NCI-H524 (cell line): ENCODE measurements at regions not wholly inside any gene's neighbourhood (a gene's known extent, or its start where the extent isn't known, plus 50 kb on each side); places are given as distances from the start of the nearest gene placed in this dataset.
"Not testable (repeated sequence)": the region's sequence is repeated elsewhere in the genome, so short reads cannot be mapped to it uniquely, and the experiment has no call there.

Source experiments
- DNase-seq, 2 experiments: peaks; one replicate each; lab custom pipeline; 2025; lab: John Stamatoyannopoulos, UW

DNA sequence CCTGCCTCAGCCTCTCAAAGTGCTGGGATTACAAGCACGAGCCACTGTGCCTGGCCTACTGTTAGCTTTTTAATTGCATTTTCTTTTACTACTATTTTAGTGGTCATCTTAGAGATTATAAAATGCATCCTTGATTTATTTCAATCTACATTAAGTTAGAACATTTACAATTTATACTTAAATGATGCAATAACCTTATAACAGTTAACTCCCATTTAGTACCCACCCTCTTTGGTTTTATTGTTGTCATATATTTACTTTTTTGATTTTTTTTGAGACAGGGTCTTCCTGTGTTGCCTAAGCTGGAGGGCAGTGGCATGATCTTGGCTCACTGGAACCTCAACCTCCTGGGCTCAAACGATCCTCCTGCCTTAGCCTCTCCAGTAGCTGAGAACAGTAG lies 77.3 kb downstream of the PPCDC start:
- DNase-seq, result no peak

DNA sequence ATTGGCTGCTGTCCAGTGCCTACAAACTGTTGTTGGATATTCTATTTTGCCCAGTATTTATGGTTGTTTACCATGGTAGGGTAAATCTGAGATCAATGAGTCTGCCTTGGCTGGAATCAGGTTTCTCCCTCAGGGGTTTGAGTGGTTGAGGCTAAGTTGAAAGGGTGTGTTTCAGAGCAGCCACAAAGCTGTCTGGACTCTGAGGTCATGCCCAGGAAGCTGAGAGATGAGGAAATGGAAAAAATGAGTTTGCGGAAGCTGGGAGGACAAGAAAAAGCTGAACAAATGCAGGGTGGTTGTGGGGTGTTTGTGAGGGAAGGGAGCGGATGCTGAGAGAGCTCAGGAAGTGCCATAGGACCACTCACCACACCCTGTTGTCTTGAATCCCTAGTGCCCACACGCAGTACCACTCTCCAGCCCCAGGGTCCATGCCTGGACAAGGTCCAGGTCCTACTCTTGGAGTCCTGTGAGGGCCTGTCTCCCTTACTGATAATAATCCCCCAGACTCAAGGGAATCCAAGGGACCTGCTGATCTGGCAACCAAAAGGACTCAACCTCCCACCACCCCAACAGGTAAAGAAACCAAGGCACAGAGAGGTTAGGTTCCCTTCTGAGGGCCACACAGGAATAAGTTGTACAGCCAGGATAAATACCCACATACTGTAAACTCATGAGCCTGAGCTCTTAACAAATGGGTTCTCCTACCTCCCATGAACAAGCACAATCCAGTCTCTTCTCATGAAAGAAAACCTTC lies 81.6 kb downstream of the PPCDC start:
- no peak for DNase-seq

DNA sequence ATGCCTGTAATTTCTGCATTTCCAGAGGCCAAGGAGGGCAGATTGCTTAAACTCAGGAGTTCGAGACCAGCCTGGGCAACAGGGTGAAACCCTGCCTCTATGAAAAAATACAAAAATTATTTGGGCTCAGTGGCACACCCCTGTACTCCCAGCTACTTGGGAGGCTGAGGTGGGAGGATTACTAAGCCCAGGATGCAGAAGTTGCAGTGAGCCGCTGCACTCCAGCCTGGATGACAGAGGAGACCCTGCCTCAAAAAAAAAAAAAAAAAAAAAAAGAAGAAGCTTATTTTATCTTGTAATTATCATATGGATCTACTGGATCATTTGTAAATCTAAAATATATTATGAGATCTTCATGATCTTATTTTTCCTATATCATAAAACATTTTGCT lies 84.1 kb downstream of the PPCDC start:
- DNase-seq, result no peak

DNA sequence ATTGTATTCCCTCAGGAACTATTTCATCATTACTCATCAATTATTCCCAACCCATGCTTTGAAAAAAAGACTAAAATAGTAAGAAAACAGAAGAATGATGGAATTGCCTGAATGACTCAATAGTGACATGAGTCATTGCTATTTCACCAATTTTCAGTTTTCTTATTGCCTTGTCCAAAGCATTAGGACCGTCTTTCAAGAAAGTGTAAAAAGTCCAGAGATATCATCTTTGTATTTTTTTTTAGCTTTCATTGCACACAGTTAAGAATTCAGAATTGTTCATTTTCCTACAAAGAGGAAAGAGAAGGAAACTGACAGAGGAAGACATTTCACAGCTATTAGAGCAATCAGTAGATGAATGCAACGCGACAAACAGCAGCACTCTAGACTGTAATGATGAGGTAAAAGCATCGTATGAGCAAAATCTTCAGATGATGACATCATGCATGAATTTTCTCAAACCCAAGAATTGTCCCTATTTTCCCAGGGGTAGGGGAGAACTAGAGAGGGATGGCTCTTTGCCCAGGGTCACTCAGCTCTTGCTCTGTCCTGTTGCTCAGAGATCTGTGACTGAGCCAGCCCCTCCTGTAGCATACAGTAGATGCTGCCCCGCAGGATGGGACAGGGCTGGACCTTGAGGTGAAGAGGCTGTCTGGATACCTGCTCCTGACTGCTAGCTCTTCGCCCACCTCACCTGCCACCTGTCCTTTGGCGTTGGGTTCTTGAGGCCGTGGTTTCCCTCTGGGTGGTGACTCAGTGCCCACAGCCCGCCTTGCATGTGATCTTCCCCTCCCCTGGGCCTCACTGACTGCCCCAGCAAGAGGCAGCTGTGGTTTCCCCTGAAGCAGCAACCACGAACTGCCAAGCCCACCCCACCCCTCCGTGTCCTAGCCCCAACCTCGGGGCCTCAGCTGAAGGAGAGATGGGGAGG lies 84.8 kb downstream of the PPCDC start:
- DNase-seq, result no peak

DNA sequence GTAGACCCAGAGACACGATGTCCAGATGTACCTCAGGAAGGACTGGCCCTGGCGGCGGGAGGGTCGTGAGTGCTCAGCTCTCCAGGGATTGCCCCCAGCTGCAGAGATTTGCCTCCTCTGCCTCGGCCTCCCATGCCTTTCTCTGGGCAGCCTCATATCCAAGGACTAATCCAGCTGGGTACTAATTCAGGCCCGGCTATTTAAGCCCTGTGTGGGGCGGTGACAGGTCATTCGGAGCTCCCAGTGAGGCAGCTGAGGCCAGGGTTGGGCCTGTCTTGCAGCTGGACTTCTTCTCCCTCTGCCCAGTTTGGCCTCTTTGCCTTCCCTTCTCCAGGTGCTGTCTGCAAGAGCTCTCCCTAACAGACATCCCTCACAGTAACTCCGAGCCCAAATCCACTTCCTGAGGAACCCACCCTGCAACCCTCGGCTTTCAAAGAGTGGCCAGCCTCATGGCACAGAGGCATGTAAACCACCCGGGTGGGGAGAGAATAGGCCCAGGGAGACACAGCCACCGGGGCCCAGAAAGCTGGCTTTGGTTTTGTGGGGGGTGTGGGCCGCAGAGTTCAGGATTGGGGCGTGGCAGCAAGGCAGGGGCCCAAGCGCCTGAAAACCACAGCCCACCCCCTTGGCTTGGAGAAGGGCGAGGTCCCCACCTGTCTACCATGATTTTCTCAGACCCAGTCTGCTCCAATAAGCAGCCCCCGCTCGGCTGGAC lies 85.8 kb downstream of the PPCDC start:
- no peak for DNase-seq

DNA sequence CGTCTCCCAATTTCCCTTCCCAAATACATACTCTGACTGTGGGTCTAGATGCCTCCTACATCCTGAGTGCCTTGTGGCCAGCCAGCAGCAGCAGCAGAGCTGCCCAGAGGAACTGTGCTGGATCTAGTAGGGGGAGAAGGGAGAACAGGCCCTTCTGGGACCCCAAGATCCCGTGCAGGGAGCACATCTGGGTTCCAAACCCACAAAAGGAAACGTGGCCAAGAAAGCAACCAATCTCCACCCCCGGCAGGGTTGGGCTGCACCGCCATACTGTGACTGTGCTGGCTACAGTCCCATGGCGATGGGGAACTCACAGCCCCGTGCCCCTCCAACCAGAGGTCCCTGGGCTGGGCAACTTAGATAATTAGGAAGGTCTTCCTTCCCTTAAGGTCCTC lies 86.3 kb downstream of the PPCDC start:
- DNase-seq, result no peak

DNA sequence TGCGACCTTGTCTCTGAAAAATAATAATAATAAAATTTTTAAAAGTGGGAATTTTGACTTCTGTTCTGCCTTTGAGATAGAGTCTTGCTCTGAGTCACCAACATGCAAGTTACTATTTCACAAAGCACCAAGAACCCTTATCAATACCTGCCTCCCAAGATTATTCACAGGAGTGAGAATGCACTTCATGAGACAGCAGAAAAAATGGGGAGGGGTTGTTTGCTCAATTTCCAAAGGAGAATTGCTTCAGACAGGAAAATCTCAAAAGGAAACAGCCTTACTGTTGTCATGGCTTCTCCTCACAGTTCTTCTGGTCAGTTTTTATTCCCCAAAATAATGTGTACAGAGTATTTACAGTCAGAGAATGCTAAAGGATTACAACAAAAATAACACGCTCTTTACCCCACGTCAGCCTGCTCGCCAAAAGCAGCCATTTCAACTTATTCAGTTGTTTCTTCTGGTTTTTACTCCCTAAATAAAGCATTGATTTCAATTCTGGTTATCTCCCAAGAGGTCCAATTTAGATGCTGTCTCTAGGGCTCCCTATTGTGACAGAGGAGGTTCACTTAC lies 89.0 kb downstream of the PPCDC start:
- no peak for DNase-seq

DNA sequence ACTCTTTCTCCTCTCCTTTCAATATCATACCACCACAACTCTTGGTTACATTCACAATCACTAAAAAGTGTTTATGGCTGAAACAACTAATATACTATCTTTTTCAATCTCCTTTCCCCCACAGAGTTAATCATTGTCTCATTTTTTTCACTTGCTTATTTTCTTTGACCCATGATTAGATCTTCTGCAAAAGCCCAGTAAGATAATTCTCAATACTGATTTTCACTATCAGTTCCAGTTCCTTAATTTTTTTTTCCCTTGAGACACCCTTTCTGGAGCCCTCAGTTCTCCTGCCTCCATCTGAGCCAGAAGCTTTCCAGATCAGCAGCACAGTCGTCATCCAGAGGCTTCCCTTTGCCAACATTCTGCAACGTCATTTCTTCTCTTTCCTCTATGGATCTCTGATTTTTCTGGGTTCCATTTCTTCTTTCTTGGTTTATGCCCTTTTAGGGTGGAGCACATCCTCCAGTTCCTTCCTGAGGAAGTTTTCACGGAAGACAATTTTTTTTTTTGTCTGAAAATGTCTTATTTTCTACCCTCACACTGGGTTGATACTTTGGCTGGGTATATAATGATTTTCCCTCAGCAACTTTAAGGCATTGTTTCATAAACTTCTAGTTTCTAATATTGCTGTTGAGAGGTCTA lies 88.7 kb upstream of the C15orf39 start:
- DNase-seq, result no peak

DNA sequence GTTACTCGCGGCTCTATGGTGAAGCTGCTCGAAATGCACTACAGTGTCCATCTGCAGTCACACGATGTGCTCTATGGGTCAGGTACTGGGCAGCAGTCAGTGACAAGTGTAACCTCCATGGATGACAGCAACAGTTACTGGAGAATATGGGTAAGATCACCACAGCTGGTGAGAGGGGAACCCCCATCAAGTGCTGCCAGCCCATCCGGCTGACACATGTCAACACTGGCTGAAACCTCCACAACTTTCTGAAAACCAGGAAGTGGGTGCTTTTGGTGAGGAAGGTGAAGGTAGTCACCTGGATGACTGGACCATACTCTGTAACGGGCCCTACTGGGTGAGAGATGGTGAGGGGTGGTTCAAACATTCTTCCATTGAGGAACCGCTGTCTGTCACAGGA lies 87.4 kb upstream of the C15orf39 start:
- no peak for DNase-seq

DNA sequence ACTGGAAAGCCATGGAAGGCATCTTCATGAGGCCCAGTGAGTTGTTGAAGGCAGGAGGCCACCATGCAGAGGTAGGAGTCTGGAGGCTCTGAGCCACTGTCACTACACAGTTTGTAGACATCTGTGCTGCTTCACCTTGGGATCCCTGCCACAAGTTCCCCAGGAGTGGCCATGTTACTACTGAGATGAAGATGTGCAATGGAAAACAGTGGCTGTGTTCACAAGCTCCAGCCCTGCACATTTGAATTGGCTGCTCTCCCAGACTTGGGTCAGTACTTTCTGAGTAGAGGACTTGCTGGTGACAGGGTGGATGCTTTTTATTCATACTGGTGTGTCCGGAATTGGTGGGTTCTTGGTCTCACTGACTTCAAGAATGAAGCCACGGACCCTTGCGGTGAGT lies 86.9 kb upstream of the C15orf39 start:
- no peak for DNase-seq

DNA sequence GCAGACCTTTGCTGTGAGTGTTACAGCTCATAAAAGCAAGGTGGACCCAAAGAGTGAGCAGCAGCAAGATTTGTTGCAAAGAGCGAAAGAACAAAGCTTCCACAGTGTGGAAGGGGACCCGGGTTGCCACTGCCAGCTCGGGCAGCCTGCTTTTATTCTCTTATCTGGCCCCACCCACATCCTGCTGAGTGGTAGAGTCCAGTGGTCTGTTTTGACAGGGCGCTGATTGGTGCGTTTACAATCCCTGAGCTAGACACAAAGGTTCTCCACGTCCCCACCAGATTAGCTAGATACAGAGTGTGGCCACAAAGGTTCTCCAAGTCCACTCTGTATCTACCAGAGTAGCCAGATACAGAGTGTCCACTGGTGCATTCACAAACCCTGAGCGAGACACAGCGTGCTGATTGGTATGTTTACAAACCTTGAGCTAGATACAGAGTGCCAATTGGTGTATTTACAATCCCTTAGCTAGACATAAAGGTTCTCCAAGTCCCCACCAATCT lies 86.2 kb upstream of the C15orf39 start:
- not testable (repeated sequence) for DNase-seq

DNA sequence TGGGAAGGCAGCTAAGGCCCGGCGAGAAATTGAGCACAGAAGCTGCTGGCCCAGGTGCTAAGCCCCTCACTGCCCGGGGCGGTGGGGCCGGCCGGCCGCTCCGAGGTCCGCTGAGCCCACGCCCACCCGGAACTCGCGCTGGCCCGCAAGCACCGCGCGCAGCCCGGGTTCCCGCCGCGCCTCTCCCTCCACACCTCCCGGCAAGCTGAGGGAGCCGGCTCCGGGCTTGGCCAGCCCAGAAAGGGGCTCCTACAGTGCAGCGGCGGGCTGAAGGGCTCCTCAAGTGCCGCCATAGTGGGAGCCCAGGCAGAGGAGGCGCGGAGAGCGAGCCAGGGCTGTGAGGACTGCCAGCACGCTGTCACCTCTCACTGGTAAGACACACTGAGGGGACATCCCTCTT lies 85.5 kb upstream of the C15orf39 start:
- DNase-seq, result not testable (repeated sequence)

DNA sequence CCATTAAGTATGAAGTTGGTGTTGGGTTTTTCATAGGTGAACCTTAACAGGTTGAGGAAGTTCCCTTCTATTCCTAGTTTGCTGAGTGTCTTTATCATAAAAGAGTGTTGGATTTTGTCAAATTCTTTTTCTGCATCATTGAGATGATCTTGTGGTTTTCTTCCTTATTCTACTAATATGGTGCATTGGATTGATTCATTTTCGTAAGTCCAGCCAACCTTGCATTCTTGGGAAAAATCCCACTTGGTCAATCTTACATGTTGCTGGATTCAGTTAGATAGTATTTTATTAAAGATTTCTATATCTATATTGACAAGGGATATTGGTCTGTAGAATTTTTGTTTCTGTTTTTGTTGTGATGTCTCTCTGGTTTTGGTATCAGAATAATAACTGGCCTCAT lies 83.7 kb upstream of the C15orf39 start:
- no peak for DNase-seq

DNA sequence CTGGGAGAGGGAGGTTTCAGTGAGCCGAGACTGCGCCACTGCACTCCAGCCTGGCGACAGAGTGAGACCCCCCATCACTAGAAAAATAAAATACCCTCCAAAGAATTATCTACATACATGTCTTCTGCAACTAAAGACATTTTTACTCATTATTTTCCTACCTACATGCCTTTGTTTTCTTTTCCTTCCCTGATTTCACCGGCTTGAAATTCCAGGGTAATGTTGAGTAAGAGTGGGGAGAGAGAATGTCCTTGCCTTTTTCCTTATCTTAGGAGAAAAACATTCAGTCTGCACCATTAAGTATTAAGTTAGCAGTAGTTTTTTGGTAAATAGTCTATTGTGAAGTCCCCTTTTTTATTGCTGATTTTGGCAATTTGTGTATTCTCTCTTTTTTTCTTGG lies 82.4 kb upstream of the C15orf39 start:
- not testable (repeated sequence) for DNase-seq

DNA sequence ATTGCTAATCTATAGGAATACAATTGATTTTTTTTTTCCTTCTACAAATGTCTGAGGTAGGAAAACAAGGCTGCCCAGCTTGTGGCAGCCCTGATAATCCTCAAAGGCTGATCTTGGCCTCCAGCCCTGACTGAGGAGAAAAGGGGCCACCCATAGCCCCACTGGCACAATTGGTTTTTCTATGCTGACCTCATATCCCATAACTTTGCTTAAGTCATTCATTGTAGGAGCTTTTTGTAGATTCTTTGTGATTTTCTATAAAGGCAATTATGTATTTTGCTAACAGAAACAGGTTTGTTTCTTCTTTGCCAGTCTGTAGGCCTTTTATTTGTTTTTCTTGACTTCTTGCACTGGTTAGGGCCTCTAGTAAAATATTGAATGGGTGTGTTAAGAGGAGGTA lies 80.2 kb upstream of the C15orf39 start:
- DNase-seq, result no peak

DNA sequence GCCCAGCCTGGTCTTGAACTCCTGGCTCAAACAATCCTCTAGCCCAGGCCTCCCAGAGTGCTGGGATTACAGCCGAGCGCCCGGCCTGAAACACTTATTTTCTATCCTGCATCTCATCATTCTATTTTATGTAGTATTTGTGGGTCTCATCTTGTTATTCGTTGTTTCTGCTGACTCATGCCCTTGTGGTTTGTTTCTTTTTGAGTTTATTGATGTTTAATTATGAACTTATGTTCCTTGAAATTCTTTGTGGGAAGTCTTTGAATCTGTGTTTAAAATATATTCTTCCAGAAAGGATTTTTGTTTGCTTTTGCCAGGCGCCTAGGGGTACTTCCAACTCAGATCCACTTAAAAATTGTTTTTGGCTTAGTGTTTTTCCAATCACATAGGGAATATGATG lies 78.3 kb upstream of the C15orf39 start:
- DNase-seq, result no peak

DNA sequence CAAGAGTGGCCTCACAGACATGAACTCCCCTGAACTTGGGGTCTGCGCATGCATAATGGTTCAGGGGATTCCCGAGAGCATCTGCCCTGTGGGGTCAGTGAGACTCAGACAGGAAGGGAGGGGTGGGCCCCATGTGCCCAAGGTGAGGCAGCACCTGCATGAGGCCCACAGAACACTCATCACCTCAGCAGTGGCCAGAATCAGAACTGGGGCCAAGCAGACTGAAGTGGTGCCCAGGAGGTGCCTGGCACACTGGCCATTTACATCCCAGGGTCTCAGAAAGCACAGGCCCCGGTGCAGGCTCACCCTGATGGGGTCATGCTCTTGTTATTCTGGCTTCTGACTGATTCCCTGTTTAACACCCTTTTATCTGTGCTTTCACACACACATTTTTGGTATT lies 77.4 kb upstream of the C15orf39 start:
- not testable (repeated sequence) for DNase-seq

DNA sequence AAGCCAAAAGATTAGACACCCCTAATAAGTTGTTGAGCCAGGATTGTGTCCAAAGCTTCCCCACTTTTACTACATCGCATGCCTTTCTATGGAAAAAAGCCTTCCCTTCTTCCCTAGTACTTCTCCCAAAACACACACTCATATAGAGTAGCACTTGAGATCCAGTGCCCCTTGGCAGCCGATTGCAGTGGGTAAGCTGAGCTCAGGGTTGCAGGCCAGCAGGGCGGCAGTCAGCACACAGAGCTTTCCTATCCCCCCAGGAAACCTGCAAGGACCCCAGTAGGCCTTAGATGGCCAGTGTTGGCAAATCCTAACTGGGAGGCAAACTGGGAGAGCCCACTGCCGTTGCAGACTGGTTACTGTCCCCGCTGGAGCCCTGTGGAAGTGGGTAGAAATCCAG lies 75.7 kb upstream of the C15orf39 start:
- DNase-seq, result no peak

DNA sequence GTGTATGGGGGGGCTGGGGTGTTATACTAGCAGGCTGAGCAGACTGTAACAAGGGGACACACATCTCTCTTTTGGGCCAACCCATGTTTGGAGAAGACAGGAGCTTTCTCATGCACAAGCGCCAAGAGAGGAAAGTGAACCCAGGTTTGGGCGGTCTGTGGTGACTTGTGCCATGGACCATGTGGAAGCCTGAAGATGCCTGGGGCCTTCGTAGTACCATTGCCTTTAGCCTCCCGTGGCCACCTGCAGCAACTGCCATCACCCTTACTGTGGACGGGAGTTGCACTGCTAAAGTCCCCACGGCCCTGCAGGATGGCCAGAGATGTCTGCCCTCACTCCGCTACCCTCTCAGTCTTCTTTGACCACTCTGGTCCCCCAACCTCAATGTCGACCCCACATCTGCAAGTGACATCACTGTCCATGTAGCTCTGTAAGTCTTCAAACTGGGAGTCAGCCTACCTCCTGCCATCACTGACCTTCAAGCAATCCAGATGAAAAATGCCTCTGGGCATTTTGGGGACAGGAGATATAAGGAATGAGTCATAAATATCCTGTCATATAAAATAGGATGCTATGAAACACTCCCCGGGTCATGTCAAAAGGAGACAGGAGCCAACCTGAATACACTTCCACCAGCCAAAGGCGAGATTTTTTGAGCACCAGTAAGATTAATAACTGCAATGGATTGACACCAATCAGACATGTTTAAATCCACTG lies 74.7 kb upstream of the C15orf39 start:
- no peak for DNase-seq

DNA sequence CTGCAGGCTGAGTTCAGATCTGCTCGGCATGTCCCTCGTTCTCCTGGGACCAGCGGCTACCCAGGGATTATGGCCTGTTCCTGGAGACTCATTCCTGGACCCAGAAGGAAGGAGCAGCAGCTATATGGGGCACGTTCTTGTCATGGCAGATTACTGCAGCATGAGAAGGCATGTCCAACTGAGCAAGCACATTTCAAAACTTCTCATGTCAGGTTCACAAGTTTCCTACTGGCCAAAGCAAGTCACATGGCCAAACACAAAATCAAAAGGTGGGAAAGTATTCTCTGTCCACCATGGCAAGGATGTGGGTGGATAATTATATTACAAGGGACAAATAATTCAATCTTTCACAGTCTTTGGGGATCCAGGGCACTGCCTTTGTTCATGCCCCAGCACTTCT lies 71.9 kb upstream of the C15orf39 start:
- no peak for DNase-seq

DNA sequence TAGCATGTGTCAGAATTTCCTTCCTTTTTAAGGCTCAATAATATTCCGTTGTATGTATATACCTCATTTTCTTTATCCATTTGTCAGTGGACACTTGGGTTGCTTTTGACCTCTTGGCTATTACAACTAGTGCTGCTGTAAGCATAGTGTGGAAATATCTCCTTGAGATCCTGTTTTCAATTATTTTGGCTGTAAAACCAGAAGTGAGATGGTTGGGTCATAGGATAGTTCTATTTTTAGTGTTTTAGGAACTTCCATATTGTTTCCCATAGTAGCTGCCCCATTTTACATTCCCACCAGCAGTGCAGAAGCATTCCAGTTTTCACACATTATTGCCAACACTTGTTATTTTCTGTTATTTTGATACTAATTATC lies 70.4 kb upstream of the C15orf39 start:
- no peak for DNase-seq
